IMR-90 (cell line): ENCODE measurements at regions not wholly inside any gene's neighbourhood (a gene's known extent, or its start where the extent isn't known, plus 50 kb on each side); places are given as distances from the start of the nearest gene placed in this dataset.

Source experiments
- ATAC-seq: fragments of 200-7000 bp; cut with Tn5 transposase; 2 replicates; pipeline ENCODE4 v1.9.1; 2020; ENCODE audit warnings: low read depth, mild to moderate bottlenecking, moderate library complexity
- BruUV-seq: library from RNA; stranded (reverse); fragments of 400-500 nt; replicated peaks from 2 replicates; lab custom pipeline; 2021; lab: Mats Ljungman, UMichigan
- CTCF ChIA-PET: fragments of 300-600 bp; formaldehyde crosslinking; extraction: SDS; loops from one replicate; lab custom pipeline; 2021; ENCODE audit warnings: antibody characterized with exemption; lab: Yijun Ruan, JAX
- POLR2A ChIA-PET: fragments of 300-600 bp; sonication (Branson Sonifier 250); formaldehyde crosslinking; loops from one replicate; lab custom pipeline; 2022; ENCODE audit warnings: antibody characterized with exemption; ENCODE audit not compliant: unreplicated experiment; lab: Charles Lee
- DNase-seq: peaks from one replicate; pipeline ENCODE4 v3.0.0; 2013
- H2AFZ ChIP-seq: replicated peaks from 2 replicates; pipeline ENCODE3; 2013; ENCODE audit warnings: low read length, mild to moderate bottlenecking; ENCODE audit not compliant: poor library complexity
- H2AK5ac ChIP-seq: 2 replicates; pipeline ENCODE4 v1.6.1; 2013; ENCODE audit warnings: low read depth, low read length, inconsistent platforms
- H2AK9ac ChIP-seq: replicated peaks from 2 replicates; pipeline ENCODE3; 2013; ENCODE audit warnings: mild to moderate bottlenecking, low read depth, low read length, moderate library complexity; ENCODE audit not compliant: poor library complexity
- H2BK120ac ChIP-seq: 2 replicates; pipeline ENCODE4 v1.6.1; 2013; ENCODE audit warnings: low read depth, low read length, inconsistent platforms
- H2BK15ac ChIP-seq: 3 replicates; pipeline ENCODE4 v1.6.1; 2013; ENCODE audit warnings: low read depth, low read length, inconsistent platforms
- H2BK20ac ChIP-seq: 2 replicates; pipeline ENCODE4 v1.6.1; 2013; ENCODE audit warnings: low read depth, mild to moderate bottlenecking, inconsistent platforms, low read length, moderate library complexity
- H2BK5ac ChIP-seq: 2 replicates; pipeline ENCODE4 v1.6.1; 2013; ENCODE audit warnings: mild to moderate bottlenecking, low read depth, low read length, inconsistent platforms; ENCODE audit not compliant: poor library complexity, severe bottlenecking
- H3K14ac ChIP-seq: replicated peaks from 2 replicates; pipeline ENCODE4 v1.6.1; 2013; ENCODE audit warnings: low read depth, low read length, inconsistent platforms
- H3K18ac ChIP-seq: 2 replicates; pipeline ENCODE4 v1.6.1; 2013; ENCODE audit warnings: low read depth, low read length, control low read depth
- H3K23ac ChIP-seq: 2 replicates; pipeline ENCODE4 v1.6.1; 2013; ENCODE audit warnings: low read depth, low read length, inconsistent platforms
- H3K27ac ChIP-seq: 2 replicates; pipeline ENCODE4 v1.5.1; 2013; ENCODE audit warnings: mild to moderate bottlenecking, control low read depth, low read length; ENCODE audit not compliant: insufficient read depth
- H3K27me3 ChIP-seq: 2 replicates; pipeline ENCODE4 v1.6.1; 2013; ENCODE audit warnings: low read length; ENCODE audit not compliant: control insufficient read depth, insufficient read depth
- H3K36me3 ChIP-seq: 2 replicates; pipeline ENCODE4 v1.6.1; 2013; ENCODE audit warnings: low read length, mixed read lengths; ENCODE audit not compliant: control insufficient read depth, insufficient read depth
- H3K4ac ChIP-seq: 2 replicates; pipeline ENCODE4 v1.6.1; 2013; ENCODE audit warnings: low read depth, low read length, inconsistent platforms
- H3K4me1 ChIP-seq: 2 replicates; pipeline ENCODE4 v1.6.1; 2013; ENCODE audit warnings: low read length, mixed read lengths; ENCODE audit not compliant: control insufficient read depth, insufficient read depth
- H3K4me2 ChIP-seq: 2 replicates; pipeline ENCODE4 v1.6.1; 2013; ENCODE audit warnings: low read depth, mild to moderate bottlenecking, control low read depth, low read length, moderate library complexity
- H3K4me3 ChIP-seq: 2 replicates; pipeline ENCODE4 v1.5.1; 2013; ENCODE audit warnings: low read depth, mild to moderate bottlenecking, control low read depth, low read length, moderate library complexity; ENCODE audit not compliant: insufficient read depth
- H3K56ac ChIP-seq: 2 replicates; pipeline ENCODE4 v1.6.1; 2013; ENCODE audit warnings: low read length, inconsistent platforms; ENCODE audit not compliant: insufficient read depth; ENCODE audit errors: extremely low read depth
- H3K79me1 ChIP-seq, 2 experiments: 2 replicates each; pipeline ENCODE4 v1.6.1; 2013; ENCODE audit warnings: low read length in 2 of 2, inconsistent platforms in 1 of 2, low read depth in 1 of 2
- H3K9ac ChIP-seq: 2 replicates; pipeline ENCODE4 v1.6.1; 2013; ENCODE audit warnings: low read depth, low read length, control low read depth
- H3K9me1 ChIP-seq: 2 replicates; pipeline ENCODE4 v1.6.1; 2013; ENCODE audit warnings: low read length, inconsistent platforms; ENCODE audit not compliant: insufficient read depth
- H3K9me3 ChIP-seq: 2 replicates; pipeline ENCODE4 v1.6.1; 2013; ENCODE audit warnings: low read length; ENCODE audit not compliant: control insufficient read depth, insufficient read depth
- H4K20me1 ChIP-seq: 2 replicates; pipeline ENCODE4 v1.6.1; 2013; ENCODE audit warnings: low read length, inconsistent platforms; ENCODE audit not compliant: insufficient read depth
- H4K5ac ChIP-seq: 2 replicates; pipeline ENCODE4 v1.6.1; 2013; ENCODE audit warnings: mild to moderate bottlenecking, low read depth, low read length, control low read depth
- H4K8ac ChIP-seq, 2 experiments: 2 replicates each; pipeline ENCODE4 v1.6.1; 2013; ENCODE audit warnings: low read depth in 2 of 2, low read length in 2 of 2, control low read depth in 1 of 2, inconsistent platforms in 1 of 2
- H4K91ac ChIP-seq: 2 replicates; pipeline ENCODE4 v1.6.1; 2013; ENCODE audit warnings: low read depth, low read length, inconsistent platforms; ENCODE audit not compliant: insufficient read depth
- CEBPB ChIP-seq: IDR thresholded peaks from 2 replicates; pipeline ENCODE4 v1.6.1; 2012; ENCODE audit warnings: low read depth, low read length, improper control_type of control experiment
- CHD1 ChIP-seq: IDR thresholded peaks from 2 replicates; pipeline ENCODE4 v1.6.1; 2012; ENCODE audit warnings: low read depth, low read length, improper control_type of control experiment
- ELK1 ChIP-seq: fragments of 150-350 bp; IDR thresholded peaks from 2 replicates; pipeline ENCODE4 v1.6.1; 2016; ENCODE audit warnings: low read depth, mild to moderate bottlenecking, low read length, moderate library complexity, borderline replicate concordance
- FOS ChIP-seq: fragments of 150-350 bp; IDR thresholded peaks from 2 replicates; pipeline ENCODE4 v1.6.1; 2016; ENCODE audit warnings: low read depth, low read length
- MAFK ChIP-seq: IDR thresholded peaks from 2 replicates; pipeline ENCODE4 v1.6.1; 2012; ENCODE audit warnings: low read depth, low read length, improper control_type of control experiment
- MAZ ChIP-seq: IDR thresholded peaks from 2 replicates; pipeline ENCODE4 v1.6.1; 2012; ENCODE audit warnings: low read depth, mild to moderate bottlenecking, low read length, improper control_type of control experiment, moderate library complexity, borderline replicate concordance
- NFE2L2 ChIP-seq: fragments of 150-350 bp; IDR thresholded peaks from 2 replicates; pipeline ENCODE4 v1.6.1; 2016; ENCODE audit warnings: low read depth, mild to moderate bottlenecking, low read length
- POLR2A ChIP-seq: IDR thresholded peaks from 2 replicates; pipeline ENCODE4 v1.6.1; 2012; ENCODE audit warnings: mild to moderate bottlenecking, low read depth, low read length
- RAD21 ChIP-seq: IDR thresholded peaks from 2 replicates; pipeline ENCODE4 v1.6.1; 2012; ENCODE audit warnings: low read length, improper control_type of control experiment
- RCOR1 ChIP-seq: IDR thresholded peaks from 2 replicates; pipeline ENCODE4 v1.6.1; 2012; ENCODE audit warnings: mild to moderate bottlenecking, low read length, improper control_type of control experiment; ENCODE audit not compliant: insufficient replicate concordance
- RFX5 ChIP-seq: IDR thresholded peaks from 2 replicates; pipeline ENCODE4 v1.8.0; 2012; ENCODE audit warnings: low read depth, mild to moderate bottlenecking, low read length, moderate library complexity
- SMC3 ChIP-seq: fragments of 150-350 bp; IDR thresholded peaks from 2 replicates; pipeline ENCODE4 v1.6.1; 2016; ENCODE audit warnings: low read depth, mild to moderate bottlenecking, antibody characterized with exemption, low read length, moderate library complexity
- USF2 ChIP-seq: fragments of 150-350 bp; IDR thresholded peaks from 2 replicates; pipeline ENCODE4 v1.6.1; 2017; ENCODE audit warnings: mild to moderate bottlenecking, antibody characterized with exemption, low read length, low read depth
- WGBS, 2 experiments: methylation state at CpG; one replicate each; pipeline versions ENCODE4 v1.1.5 to v1.1.7; 2013; ENCODE audit warnings: missing lambda C conversion rate in 2 of 2; ENCODE audit not compliant: insufficient read length in 1 of 2; ENCODE audit errors: extremely low coverage in 2 of 2; 5-methylcytosine and 5-hydroxymethylcytosine counted together
- dilution Hi-C: fragments of 300-500 bp; cut with HindIII; formaldehyde crosslinking; loops from one replicate; pipeline ENCODE4 v1.14.3; 2018; ENCODE audit warnings: low sequenced_read_pairs; ENCODE audit not compliant: unreplicated experiment
- in situ Hi-C: fragments of 300-500 bp; cut with MboI; formaldehyde crosslinking; loops from 3 replicates; pipeline ENCODE4 v1.14.3; 2019; ENCODE audit warnings: low sequenced_read_pairs, inconsistent platforms, mixed read lengths
- intact Hi-C: fragments of 100-400 bp; cut with micrococcal nuclease; formaldehyde crosslinking; loops from 2 replicates; pipeline ENCODE4 v1.10.0; 2022
- TF ChIP-seq, protein P1 (sequence below): conservative IDR thresholded peaks from 2 replicates; pipeline ENCODE4 v1.5.1; 2012; ENCODE audit warnings: mild to moderate bottlenecking, low read depth, low read length, improper control_type of control experiment

- dilution Hi-C loops (no loop called here), in situ Hi-C loops (no loop called here), intact Hi-C loops (no loop called here)
- no peak overlapping the region for H4K8ac ChIP-seq
- no TSS peak for BruUV-seq
- ATAC-seq = no peak
- no peak overlapping the region for H3K4me2 ChIP-seq
- H3K4me1 ChIP-seq = no peaks in the 10 kb centered on the region
- no peaks in the 10 kb centered on the region for H3K36me3 ChIP-seq
- no peak overlapping the region for H4K91ac ChIP-seq
- no peak overlapping the region for H2BK5ac ChIP-seq
- H3K56ac ChIP-seq = no peak overlapping the region
- WGBS, 2 experiments = no CpG with 5 or more reads among the region's 3 CpGs
- no peaks in the 10 kb centered on the region for H3K27me3 ChIP-seq
- DNase-seq = no peak
- no peaks in the 10 kb centered on the region for H3K79me1 ChIP-seq
- H3K9me3 ChIP-seq = peaks cover 15% of the 10 kb centered on the region
- no peaks in the 10 kb centered on the region for H4K20me1 ChIP-seq
- no peak overlapping the region for H2BK20ac ChIP-seq
- H3K27ac ChIP-seq = no peak overlapping the region
- no peak overlapping the region for H3K23ac ChIP-seq
- no peak overlapping the region for H2AFZ ChIP-seq
- no peak overlapping the region for H2BK15ac ChIP-seq
- H3K18ac ChIP-seq = no peak overlapping the region
- H3K4ac ChIP-seq = no peak overlapping the region
- ChIA-PET CTCF (no interaction called here), POLR2A (no interaction called here)
- H2AK5ac ChIP-seq = no peak overlapping the region
- H2BK120ac ChIP-seq = no peak overlapping the region
- no peak overlapping the region for H3K4me3 ChIP-seq
- no peak overlapping the region for H3K14ac ChIP-seq
- H4K5ac ChIP-seq = no peak overlapping the region
- no peaks in the 10 kb centered on the region for H3K9me1 ChIP-seq
- H2AK9ac ChIP-seq = no peak overlapping the region
- TF ChIP-seq RAD21 = no peak
- TF ChIP-seq NFE2L2 = no peak
- TF ChIP-seq RCOR1 = no peak
- TF ChIP-seq MAFK = no peak
- TF ChIP-seq, protein P1, sequence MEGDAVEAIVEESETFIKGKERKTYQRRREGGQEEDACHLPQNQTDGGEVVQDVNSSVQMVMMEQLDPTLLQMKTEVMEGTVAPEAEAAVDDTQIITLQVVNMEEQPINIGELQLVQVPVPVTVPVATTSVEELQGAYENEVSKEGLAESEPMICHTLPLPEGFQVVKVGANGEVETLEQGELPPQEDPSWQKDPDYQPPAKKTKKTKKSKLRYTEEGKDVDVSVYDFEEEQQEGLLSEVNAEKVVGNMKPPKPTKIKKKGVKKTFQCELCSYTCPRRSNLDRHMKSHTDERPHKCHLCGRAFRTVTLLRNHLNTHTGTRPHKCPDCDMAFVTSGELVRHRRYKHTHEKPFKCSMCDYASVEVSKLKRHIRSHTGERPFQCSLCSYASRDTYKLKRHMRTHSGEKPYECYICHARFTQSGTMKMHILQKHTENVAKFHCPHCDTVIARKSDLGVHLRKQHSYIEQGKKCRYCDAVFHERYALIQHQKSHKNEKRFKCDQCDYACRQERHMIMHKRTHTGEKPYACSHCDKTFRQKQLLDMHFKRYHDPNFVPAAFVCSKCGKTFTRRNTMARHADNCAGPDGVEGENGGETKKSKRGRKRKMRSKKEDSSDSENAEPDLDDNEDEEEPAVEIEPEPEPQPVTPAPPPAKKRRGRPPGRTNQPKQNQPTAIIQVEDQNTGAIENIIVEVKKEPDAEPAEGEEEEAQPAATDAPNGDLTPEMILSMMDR = no peak
- TF ChIP-seq CHD1 = no peak
- TF ChIP-seq USF2 = no peak
- no peak for TF ChIP-seq SMC3
- TF ChIP-seq MAZ = no peak
- no peak for TF ChIP-seq RFX5
- no peak for TF ChIP-seq ELK1
- no peak for TF ChIP-seq CEBPB
- TF ChIP-seq POLR2A = no peak
- no peak for TF ChIP-seq FOS
- no peak overlapping the region for H3K9ac ChIP-seq
Observed at GRCh38 chr15:94747510-94747909, 516.1 kb downstream of the MCTP2 start.
